GM06990 (cell line): ENCODE measurements at regions not wholly inside any gene's neighbourhood (a gene's known extent, or its start where the extent isn't known, plus 50 kb on each side); places are given as distances from the start of the nearest gene placed in this dataset.

Experiments
- DNase-seq: peaks from one replicate; pipeline ENCODE4 v3.0.0-alpha.2; 2011; ENCODE audit not compliant: insufficient read length; ENCODE audit errors: extremely low read depth
- H3K27me3 ChIP-seq: replicated peaks from 2 replicates; pipeline ENCODE4 v1.6.0; 2011; ENCODE audit warnings: low read length; ENCODE audit not compliant: control insufficient read depth, insufficient read depth
- H3K36me3 ChIP-seq: 2 replicates; pipeline ENCODE4 v1.5.1; 2011; ENCODE audit warnings: low read length; ENCODE audit not compliant: control insufficient read depth, insufficient read depth
- H3K4me3 ChIP-seq: replicated peaks from 2 replicates; pipeline ENCODE4 v1.5.1; 2011; ENCODE audit warnings: low read depth, mild to moderate bottlenecking, control low read depth, low read length
- CTCF ChIP-seq: IDR thresholded peaks from 2 replicates; pipeline ENCODE4 v1.5.1; 2011; ENCODE audit warnings: low read length, control low read depth, mild to moderate bottlenecking, inconsistent platforms; ENCODE audit not compliant: insufficient read depth, poor library complexity, severe bottlenecking

GRCh38 chr18:10055125-10055750 is 141.4 kb downstream of the VAPA start:
- Histone ChIP-seq H3K36me3 (no peaks in the 10 kb centered on the region), H3K27me3 (no peaks in the 10 kb centered on the region), H3K4me3 (no peak overlapping the region)
- no peak for DNase-seq
- no peak for TF ChIP-seq CTCF

GRCh38 chr18:10056506-10056905 is 142.7 kb downstream of the VAPA start:
- Histone ChIP-seq H3K36me3 (no peaks in the 10 kb centered on the region), H3K27me3 (no peaks in the 10 kb centered on the region), H3K4me3 (no peak overlapping the region)
- DNase-seq, result no peak
- no peak for TF ChIP-seq CTCF

GRCh38 chr18:10057401-10057893 is 143.6 kb downstream of the VAPA start:
- Histone ChIP-seq H3K36me3 (no peaks in the 10 kb centered on the region), H3K4me3 (no peak overlapping the region), H3K27me3 (no peaks in the 10 kb centered on the region; the same call in 1 of the 2 replicates)
- TF ChIP-seq CTCF, result no peak
- no peak for DNase-seq

GRCh38 chr18:10057894-10058791 is 144.3 kb downstream of the VAPA start:
- no peak for TF ChIP-seq CTCF
- Histone ChIP-seq H3K4me3 (no peak overlapping the region), H3K36me3 (no peaks in the 10 kb centered on the region), H3K27me3 (no peaks in the 10 kb centered on the region; the same call in 1 of the 2 replicates)
- no peak for DNase-seq

- Histone ChIP-seq H3K27me3 (no peaks in the 10 kb centered on the region; the same call in 1 of the 2 replicates), H3K36me3 (no peaks in the 10 kb centered on the region), H3K4me3 (no peak overlapping the region)
- no peak for DNase-seq
- no peak for TF ChIP-seq CTCF
Measured at GRCh38 chr18:10059610-10060468, 146.0 kb downstream of the VAPA start.
